ENCODE measurements at regions not wholly inside any gene's neighbourhood (a gene's known extent, or its start where the extent isn't known, plus 50 kb on each side); places are given as distances from the start of the nearest gene placed in this dataset.

DNA sequence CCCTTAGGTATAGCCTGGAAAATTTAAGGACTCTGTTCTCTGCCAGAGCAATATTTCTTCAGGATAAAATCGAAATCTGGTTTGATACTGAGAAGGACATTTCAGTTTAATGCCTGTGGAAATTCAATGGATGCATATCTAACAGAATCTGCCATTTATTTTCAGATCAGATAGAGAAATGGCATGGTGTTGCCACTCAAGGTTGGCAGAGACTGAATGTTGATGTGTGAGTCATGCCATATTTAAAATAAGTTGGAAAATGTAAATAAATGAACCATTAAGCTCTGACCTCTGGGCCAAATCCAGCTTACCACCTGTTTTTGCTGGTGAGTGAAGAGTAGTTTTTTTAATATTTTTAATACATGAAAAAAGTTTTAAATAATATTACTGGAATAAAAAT, 594.6 kb downstream of the DOK5 start:
- no peak for DNase-seq (ENCODE audit: extremely low read depth, insufficient read length)
- Histone ChIP-seq H3K4me3 (replicated peaks; ENCODE audit: low read depth, low read length) (no peak overlapping the region), H3K27me3 (replicated peaks; ENCODE audit: control insufficient read depth, insufficient read depth, low read length) (no peaks in the 10 kb centered on the region), H3K36me3 (ENCODE audit: control insufficient read depth, insufficient read depth, low read length) (no peaks in the 10 kb centered on the region)
- no peak for TF ChIP-seq CTCF (IDR thresholded peaks at IDR 0.05; ENCODE audit: insufficient read depth, low read length, poor library complexity, severe bottlenecking)

- H3K27me3 ChIP-seq (replicated peaks; ENCODE audit: control insufficient read depth, insufficient read depth, low read length): no peaks in the 10 kb centered on the region
- TF ChIP-seq CTCF (IDR thresholded peaks at IDR 0.05; ENCODE audit: insufficient read depth, low read length, poor library complexity, severe bottlenecking): no peak
- DNase-seq (ENCODE audit: extremely low read depth, insufficient read length): no peak
- H3K36me3 ChIP-seq (ENCODE audit: control insufficient read depth, insufficient read depth, low read length): no peaks in the 10 kb centered on the region
- no peak overlapping the region for H3K4me3 ChIP-seq (replicated peaks; ENCODE audit: low read depth, low read length)
Observed at GRCh38 chr20:55067158-55067825, 591.9 kb downstream of the DOK5 start.

DNA sequence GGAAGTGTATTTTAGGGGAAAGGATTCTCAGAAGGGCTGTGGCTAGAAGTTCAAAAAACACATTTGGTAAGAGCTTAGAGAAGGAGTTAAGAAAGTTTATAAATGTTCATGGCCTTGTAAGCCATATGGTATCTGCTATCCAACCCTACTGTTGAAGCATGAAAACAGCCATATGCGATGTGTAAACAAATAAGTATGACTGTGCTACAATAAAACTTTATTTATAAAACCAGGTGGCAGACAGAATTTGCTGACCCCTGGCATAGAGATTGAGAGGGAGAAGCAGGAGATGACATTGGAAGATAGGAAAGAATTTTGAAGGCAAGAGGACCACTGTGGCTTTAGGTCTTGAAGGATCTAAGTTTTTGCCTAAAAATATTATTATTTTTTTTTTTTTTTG, 583.5 kb downstream of the DOK5 start:
- H3K4me3 ChIP-seq (replicated peaks; ENCODE audit: low read depth, low read length): no peak overlapping the region
- TF ChIP-seq CTCF (IDR thresholded peaks at IDR 0.05; ENCODE audit: insufficient read depth, low read length, poor library complexity, severe bottlenecking): no peak
- no peaks in the 10 kb centered on the region for H3K36me3 ChIP-seq (ENCODE audit: control insufficient read depth, insufficient read depth, low read length)
- H3K27me3 ChIP-seq (replicated peaks; ENCODE audit: control insufficient read depth, insufficient read depth, low read length): no peaks in the 10 kb centered on the region
- no peak for DNase-seq (ENCODE audit: extremely low read depth, insufficient read length)

- no peak overlapping the region for H3K4me3 ChIP-seq (replicated peaks; ENCODE audit: low read depth, low read length)
- H3K36me3 ChIP-seq (ENCODE audit: control insufficient read depth, insufficient read depth, low read length): no peaks in the 10 kb centered on the region
- no peaks in the 10 kb centered on the region for H3K27me3 ChIP-seq (replicated peaks; ENCODE audit: control insufficient read depth, insufficient read depth, low read length)
- DNase-seq (ENCODE audit: extremely low read depth, insufficient read length): peak; percentile 10
- peak; percentile 21 for TF ChIP-seq CTCF (IDR thresholded peaks at IDR 0.05; ENCODE audit: insufficient read depth, low read length, poor library complexity, severe bottlenecking)
Observed at GRCh38 chr20:55057779-55058415, 582.5 kb downstream of the DOK5 start.

DNA sequence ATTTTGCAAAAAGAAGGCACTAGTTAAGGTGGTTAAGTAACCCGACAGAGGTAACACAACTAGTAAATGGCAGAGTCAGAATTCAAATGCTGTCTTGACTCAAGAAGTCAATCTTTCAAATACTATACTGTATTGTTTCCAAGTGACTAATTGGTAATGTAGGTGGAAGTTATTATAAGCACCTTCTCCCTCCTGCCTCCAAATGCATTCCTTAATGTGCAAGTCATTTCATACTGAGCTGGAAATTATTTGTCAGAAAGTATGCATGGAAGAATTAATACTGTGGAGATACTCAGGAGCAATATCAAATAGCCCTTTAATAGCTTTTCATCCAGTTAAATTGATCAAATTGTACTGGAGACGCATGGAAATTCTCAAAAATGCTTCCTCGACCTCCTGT, 579.1 kb downstream of the DOK5 start:
- no peak for DNase-seq (ENCODE audit: extremely low read depth, insufficient read length)
- H3K27me3 ChIP-seq (replicated peaks; ENCODE audit: control insufficient read depth, insufficient read depth, low read length): no peaks in the 10 kb centered on the region
- H3K36me3 ChIP-seq (ENCODE audit: control insufficient read depth, insufficient read depth, low read length): no peaks in the 10 kb centered on the region
- no peak for TF ChIP-seq CTCF (IDR thresholded peaks at IDR 0.05; ENCODE audit: insufficient read depth, low read length, poor library complexity, severe bottlenecking)
- H3K4me3 ChIP-seq (replicated peaks; ENCODE audit: low read depth, low read length): no peak overlapping the region
